ENCODE measurements at regions not wholly inside any gene's neighbourhood (a gene's known extent, or its start where the extent isn't known, plus 50 kb on each side); places are given as distances from the start of the nearest gene placed in this dataset.

GRCh38 chr9:22718653-22719052 lies 272.0 kb downstream of the DMRTA1 start:
- DNase-seq = no peak
- Histone ChIP-seq H3K4me1 (ENCODE audit: control insufficient read depth, insufficient read depth, low read length) (no peaks in the 10 kb centered on the region), H3K9me3 (ENCODE audit: control insufficient read depth, low read depth, low read length) (no peaks in the 10 kb centered on the region), H3K36me3 (ENCODE audit: control insufficient read depth, insufficient read depth, low read length) (no peaks in the 10 kb centered on the region), H3K27ac (ENCODE audit: low read length) (no peak overlapping the region), H3K27me3 (ENCODE audit: control insufficient read depth, insufficient read depth, low read length) (no peaks in the 10 kb centered on the region), H3K4me3 (ENCODE audit: low read length) (no peak overlapping the region)
- WGBS (ENCODE audit: insufficient coverage, low lambda C conversion rate) = 100% methylated on average over 1 of the region's 1 CpG

GRCh38 chr9:22722492-22722891 lies 275.9 kb downstream of the DMRTA1 start:
- H3K27me3 ChIP-seq (ENCODE audit: control insufficient read depth, insufficient read depth, low read length) = no peaks in the 10 kb centered on the region
- H3K27ac ChIP-seq (ENCODE audit: low read length) = no peak overlapping the region
- no peaks in the 10 kb centered on the region for H3K4me1 ChIP-seq (ENCODE audit: control insufficient read depth, insufficient read depth, low read length)
- no peaks in the 10 kb centered on the region for H3K9me3 ChIP-seq (ENCODE audit: control insufficient read depth, low read depth, low read length)
- no CpG with 5 or more reads among the region's 2 CpGs for WGBS (ENCODE audit: insufficient coverage, low lambda C conversion rate)
- H3K36me3 ChIP-seq (ENCODE audit: control insufficient read depth, insufficient read depth, low read length) = no peaks in the 10 kb centered on the region
- H3K4me3 ChIP-seq (ENCODE audit: low read length) = no peak overlapping the region
- DNase-seq = no peak

- Histone ChIP-seq H3K9me3 (ENCODE audit: control insufficient read depth, low read depth, low read length) (no peaks in the 10 kb centered on the region), H3K27ac (ENCODE audit: low read length) (no peak overlapping the region), H3K4me1 (ENCODE audit: control insufficient read depth, insufficient read depth, low read length) (no peaks in the 10 kb centered on the region), H3K36me3 (ENCODE audit: control insufficient read depth, insufficient read depth, low read length) (no peaks in the 10 kb centered on the region), H3K4me3 (ENCODE audit: low read length) (no peak overlapping the region), H3K27me3 (ENCODE audit: control insufficient read depth, insufficient read depth, low read length) (no peaks in the 10 kb centered on the region)
- DNase-seq = no peak
- WGBS (ENCODE audit: insufficient coverage, low lambda C conversion rate) = 79% methylated on average over 2 of the region's 3 CpGs
Measured at GRCh38 chr9:22731786-22732185, 285.2 kb downstream of the DMRTA1 start.

GRCh38 chr9:22739712-22740111 lies 293.1 kb downstream of the DMRTA1 start:
- Histone ChIP-seq H3K9me3 (ENCODE audit: control insufficient read depth, low read depth, low read length) (no peaks in the 10 kb centered on the region), H3K4me3 (ENCODE audit: low read length) (no peak overlapping the region), H3K4me1 (ENCODE audit: control insufficient read depth, insufficient read depth, low read length) (no peaks in the 10 kb centered on the region), H3K27ac (ENCODE audit: low read length) (no peak overlapping the region), H3K27me3 (ENCODE audit: control insufficient read depth, insufficient read depth, low read length) (no peaks in the 10 kb centered on the region), H3K36me3 (ENCODE audit: control insufficient read depth, insufficient read depth, low read length) (no peaks in the 10 kb centered on the region)
- no CpG with 5 or more reads among the region's 1 CpG for WGBS (ENCODE audit: insufficient coverage, low lambda C conversion rate)
- no peak for DNase-seq

GRCh38 chr9:22740781-22741180 lies 294.2 kb downstream of the DMRTA1 start:
- Histone ChIP-seq H3K27me3 (ENCODE audit: control insufficient read depth, insufficient read depth, low read length) (no peaks in the 10 kb centered on the region), H3K36me3 (ENCODE audit: control insufficient read depth, insufficient read depth, low read length) (no peaks in the 10 kb centered on the region), H3K4me3 (ENCODE audit: low read length) (no peak overlapping the region), H3K4me1 (ENCODE audit: control insufficient read depth, insufficient read depth, low read length) (no peaks in the 10 kb centered on the region), H3K9me3 (ENCODE audit: control insufficient read depth, low read depth, low read length) (no peaks in the 10 kb centered on the region), H3K27ac (ENCODE audit: low read length) (no peak overlapping the region)
- WGBS (ENCODE audit: insufficient coverage, low lambda C conversion rate) = no CpG with 5 or more reads among the region's 1 CpG
- no peak for DNase-seq

- DNase-seq = no peak
- Histone ChIP-seq H3K4me1 (ENCODE audit: control insufficient read depth, insufficient read depth, low read length) (no peaks in the 10 kb centered on the region), H3K9me3 (ENCODE audit: control insufficient read depth, low read depth, low read length) (no peaks in the 10 kb centered on the region), H3K36me3 (ENCODE audit: control insufficient read depth, insufficient read depth, low read length) (no peaks in the 10 kb centered on the region), H3K27me3 (ENCODE audit: control insufficient read depth, insufficient read depth, low read length) (no peaks in the 10 kb centered on the region), H3K4me3 (ENCODE audit: low read length) (no peak overlapping the region), H3K27ac (ENCODE audit: low read length) (no peak overlapping the region)
Measured at GRCh38 chr9:22742401-22742800, 295.8 kb downstream of the DMRTA1 start.

- DNase-seq = no peak
- H3K4me3 ChIP-seq (ENCODE audit: low read length) = no peak overlapping the region
- H3K36me3 ChIP-seq (ENCODE audit: control insufficient read depth, insufficient read depth, low read length) = no peaks in the 10 kb centered on the region
- no peak overlapping the region for H3K27ac ChIP-seq (ENCODE audit: low read length)
- no peaks in the 10 kb centered on the region for H3K27me3 ChIP-seq (ENCODE audit: control insufficient read depth, insufficient read depth, low read length)
- no peaks in the 10 kb centered on the region for H3K9me3 ChIP-seq (ENCODE audit: control insufficient read depth, low read depth, low read length)
- 100% methylated on average over 2 of the region's 3 CpGs for WGBS (ENCODE audit: insufficient coverage, low lambda C conversion rate)
- no peaks in the 10 kb centered on the region for H3K4me1 ChIP-seq (ENCODE audit: control insufficient read depth, insufficient read depth, low read length)
Measured at GRCh38 chr9:22773501-22774220, 327.0 kb downstream of the DMRTA1 start.

- no peaks in the 10 kb centered on the region for H3K36me3 ChIP-seq (ENCODE audit: control insufficient read depth, insufficient read depth, low read length)
- no peak overlapping the region for H3K27ac ChIP-seq (ENCODE audit: low read length)
- H3K4me1 ChIP-seq (ENCODE audit: control insufficient read depth, insufficient read depth, low read length) = no peaks in the 10 kb centered on the region
- no peaks in the 10 kb centered on the region for H3K27me3 ChIP-seq (ENCODE audit: control insufficient read depth, insufficient read depth, low read length)
- no peak overlapping the region for H3K4me3 ChIP-seq (ENCODE audit: low read length)
- DNase-seq = no peak
- WGBS (ENCODE audit: insufficient coverage, low lambda C conversion rate) = no CpG with 5 or more reads among the region's 9 CpGs
- H3K9me3 ChIP-seq (ENCODE audit: control insufficient read depth, low read depth, low read length) = no peaks in the 10 kb centered on the region
Measured at GRCh38 chr9:22790329-22790728, 343.7 kb downstream of the DMRTA1 start.

GRCh38 chr9:22808876-22809275 lies 362.3 kb downstream of the DMRTA1 start:
- no peaks in the 10 kb centered on the region for H3K36me3 ChIP-seq (ENCODE audit: control insufficient read depth, insufficient read depth, low read length)
- no peaks in the 10 kb centered on the region for H3K4me1 ChIP-seq (ENCODE audit: control insufficient read depth, insufficient read depth, low read length)
- DNase-seq = no peak
- H3K27me3 ChIP-seq (ENCODE audit: control insufficient read depth, insufficient read depth, low read length) = no peaks in the 10 kb centered on the region
- 86% methylated on average over 1 of the region's 1 CpG for whole genome bisulfite sequencing (ENCODE audit: insufficient coverage, low lambda C conversion rate)
- H3K9me3 ChIP-seq (ENCODE audit: control insufficient read depth, low read depth, low read length) = no peaks in the 10 kb centered on the region
- no peak overlapping the region for H3K27ac ChIP-seq (ENCODE audit: low read length)
- H3K4me3 ChIP-seq (ENCODE audit: low read length) = no peak overlapping the region

GRCh38 chr9:22809371-22809770 lies 362.7 kb downstream of the DMRTA1 start:
- Histone ChIP-seq H3K4me3 (ENCODE audit: low read length) (no peak overlapping the region), H3K27ac (ENCODE audit: low read length) (no peak overlapping the region), H3K9me3 (ENCODE audit: control insufficient read depth, low read depth, low read length) (no peaks in the 10 kb centered on the region), H3K36me3 (ENCODE audit: control insufficient read depth, insufficient read depth, low read length) (no peaks in the 10 kb centered on the region), H3K27me3 (ENCODE audit: control insufficient read depth, insufficient read depth, low read length) (no peaks in the 10 kb centered on the region), H3K4me1 (ENCODE audit: control insufficient read depth, insufficient read depth, low read length) (no peaks in the 10 kb centered on the region)
- 89% methylated on average over 1 of the region's 2 CpGs for WGBS (ENCODE audit: insufficient coverage, low lambda C conversion rate)
- DNase-seq = no peak

GRCh38 chr9:22813529-22813928 lies 366.9 kb downstream of the DMRTA1 start:
- H3K4me3 ChIP-seq (ENCODE audit: low read length) = no peak overlapping the region
- WGBS (ENCODE audit: insufficient coverage, low lambda C conversion rate) = 100% methylated on average over 1 of the region's 2 CpGs
- no peak overlapping the region for H3K27ac ChIP-seq (ENCODE audit: low read length)
- no peaks in the 10 kb centered on the region for H3K27me3 ChIP-seq (ENCODE audit: control insufficient read depth, insufficient read depth, low read length)
- DNase-seq = no peak
- H3K4me1 ChIP-seq (ENCODE audit: control insufficient read depth, insufficient read depth, low read length) = no peaks in the 10 kb centered on the region
- no peaks in the 10 kb centered on the region for H3K36me3 ChIP-seq (ENCODE audit: control insufficient read depth, insufficient read depth, low read length)
- no peaks in the 10 kb centered on the region for H3K9me3 ChIP-seq (ENCODE audit: control insufficient read depth, low read depth, low read length)

All from large intestine (tissue), 3 donors.